Stimulated activated naive CD8-positive, alpha-beta T cell treated with anti-CD3 and anti-CD28 coated beads, Interleukin-15, Interleukin-2, amounts not matched to agents 100 ng/mL and 50 ng/mL, for 24 hours (primary cell): ENCODE measurements at regions not wholly inside any gene's neighbourhood (a gene's known extent, or its start where the extent isn't known, plus 50 kb on each side); places are given as distances from the start of the nearest gene placed in this dataset.

ENCODE experiments used
- H3K27ac Mint-ChIP-seq: one replicate; pipeline ENCODE4 v1.8.0; 2021; ENCODE audit warnings: mild to moderate bottlenecking, mixed read lengths
- H3K27me3 Mint-ChIP-seq: one replicate; pipeline ENCODE4 v1.8.0; 2021; ENCODE audit warnings: mixed read lengths
- H3K36me3 Mint-ChIP-seq: one replicate; pipeline ENCODE4 v1.8.0; 2021; ENCODE audit warnings: low read depth, mixed read lengths
- H3K4me1 Mint-ChIP-seq: one replicate; pipeline ENCODE4 v1.8.0; 2021; ENCODE audit warnings: low read depth, mixed read lengths
- H3K4me3 Mint-ChIP-seq: one replicate; pipeline ENCODE4 v1.8.0; 2021; ENCODE audit warnings: mild to moderate bottlenecking, mixed read lengths
- H3K9me3 Mint-ChIP-seq: one replicate; pipeline ENCODE4 v1.8.0; 2021; ENCODE audit warnings: mixed read lengths

GRCh38 chr2:145260674-145261073, 740.8 kb upstream of the ZEB2 start:
- H3K4me1 Mint-ChIP-seq = peaks cover 23% of the 10 kb centered on the region
- H3K9me3 Mint-ChIP-seq = no peaks in the 10 kb centered on the region
- no peaks in the 10 kb centered on the region for H3K36me3 Mint-ChIP-seq
- H3K27me3 Mint-ChIP-seq = peaks cover 52% of the 10 kb centered on the region
- H3K27ac Mint-ChIP-seq = no peak overlapping the region
- H3K4me3 Mint-ChIP-seq = no peak overlapping the region

- Mint-ChIP-seq H3K36me3 (no peaks in the 10 kb centered on the region), H3K4me3 (no peak overlapping the region), H3K9me3 (no peaks in the 10 kb centered on the region), H3K27me3 (peaks cover 56% of the 10 kb centered on the region), H3K27ac (peak overlapping the region; percentile 50), H3K4me1 (peaks cover 23% of the 10 kb centered on the region)
Observed at GRCh38 chr2:145260081-145260480, 740.2 kb upstream of the ZEB2 start.

GRCh38 chr2:145258903-145259579, 739.1 kb upstream of the ZEB2 start:
- H3K4me3 Mint-ChIP-seq = no peak overlapping the region

GRCh38 chr2:145257931-145258330, 738.0 kb upstream of the ZEB2 start:
- peaks cover 63% of the 10 kb centered on the region for H3K27me3 Mint-ChIP-seq
- H3K36me3 Mint-ChIP-seq = no peaks in the 10 kb centered on the region
- no peak overlapping the region for H3K4me3 Mint-ChIP-seq
- no peak overlapping the region for H3K27ac Mint-ChIP-seq
- H3K9me3 Mint-ChIP-seq = no peaks in the 10 kb centered on the region
- peaks cover 23% of the 10 kb centered on the region for H3K4me1 Mint-ChIP-seq

More at GRCh38 chr2:145258903-145259579, 739.1 kb upstream of the ZEB2 start:
- Mint-ChIP-seq H3K36me3 (no peaks in the 10 kb centered on the region), H3K27me3 (peaks cover 59% of the 10 kb centered on the region), H3K4me1 (peaks cover 23% of the 10 kb centered on the region), H3K9me3 (no peaks in the 10 kb centered on the region), H3K27ac (no peak overlapping the region)

GRCh38 chr2:145256551-145256950, 736.6 kb upstream of the ZEB2 start:
- Mint-ChIP-seq H3K4me1 (peaks cover 23% of the 10 kb centered on the region), H3K27me3 (peaks cover 62% of the 10 kb centered on the region), H3K36me3 (no peaks in the 10 kb centered on the region), H3K9me3 (no peaks in the 10 kb centered on the region), H3K4me3 (no peak overlapping the region), H3K27ac (no peak overlapping the region)

GRCh38 chr2:145254291-145254690, 734.4 kb upstream of the ZEB2 start:
- H3K4me3 Mint-ChIP-seq = no peak overlapping the region
- peaks cover 45% of the 10 kb centered on the region for H3K27me3 Mint-ChIP-seq
- no peaks in the 10 kb centered on the region for H3K9me3 Mint-ChIP-seq
- H3K36me3 Mint-ChIP-seq = no peaks in the 10 kb centered on the region
- no peak overlapping the region for H3K27ac Mint-ChIP-seq
- H3K4me1 Mint-ChIP-seq = peaks cover 8% of the 10 kb centered on the region

GRCh38 chr2:145253492-145253891, 733.6 kb upstream of the ZEB2 start:
- Mint-ChIP-seq H3K27ac (no peak overlapping the region), H3K27me3 (peaks cover 39% of the 10 kb centered on the region), H3K9me3 (no peaks in the 10 kb centered on the region), H3K36me3 (no peaks in the 10 kb centered on the region), H3K4me3 (no peak overlapping the region), H3K4me1 (no peaks in the 10 kb centered on the region)

- peaks cover 24% of the 10 kb centered on the region for H3K27me3 Mint-ChIP-seq
- H3K27ac Mint-ChIP-seq = no peak overlapping the region
- no peaks in the 10 kb centered on the region for H3K4me1 Mint-ChIP-seq
- no peaks in the 10 kb centered on the region for H3K36me3 Mint-ChIP-seq
- H3K4me3 Mint-ChIP-seq = no peak overlapping the region
- no peaks in the 10 kb centered on the region for H3K9me3 Mint-ChIP-seq
Observed at GRCh38 chr2:145245268-145245870, 725.5 kb upstream of the ZEB2 start.

GRCh38 chr2:145235312-145235711, 715.4 kb upstream of the ZEB2 start:
- Mint-ChIP-seq H3K4me1 (no peaks in the 10 kb centered on the region), H3K4me3 (no peak overlapping the region), H3K9me3 (no peaks in the 10 kb centered on the region), H3K36me3 (no peaks in the 10 kb centered on the region), H3K27me3 (peaks cover 3% of the 10 kb centered on the region), H3K27ac (no peak overlapping the region)

GRCh38 chr2:145230546-145230945, 710.6 kb upstream of the ZEB2 start:
- Mint-ChIP-seq H3K9me3 (no peaks in the 10 kb centered on the region), H3K27me3 (peaks cover 4% of the 10 kb centered on the region), H3K36me3 (no peaks in the 10 kb centered on the region), H3K4me1 (no peaks in the 10 kb centered on the region), H3K27ac (no peak overlapping the region), H3K4me3 (no peak overlapping the region)

GRCh38 chr2:145228506-145228905, 708.6 kb upstream of the ZEB2 start:
- H3K4me3 Mint-ChIP-seq = no peak overlapping the region
- H3K36me3 Mint-ChIP-seq = no peaks in the 10 kb centered on the region
- no peak overlapping the region for H3K27ac Mint-ChIP-seq
- H3K27me3 Mint-ChIP-seq = peaks cover 4% of the 10 kb centered on the region
- no peaks in the 10 kb centered on the region for H3K4me1 Mint-ChIP-seq
- H3K9me3 Mint-ChIP-seq = no peaks in the 10 kb centered on the region

- H3K36me3 Mint-ChIP-seq = no peaks in the 10 kb centered on the region
- no peaks in the 10 kb centered on the region for H3K9me3 Mint-ChIP-seq
- H3K4me3 Mint-ChIP-seq = no peak overlapping the region
- H3K27ac Mint-ChIP-seq = no peak overlapping the region
- H3K4me1 Mint-ChIP-seq = no peaks in the 10 kb centered on the region
- peaks cover 4% of the 10 kb centered on the region for H3K27me3 Mint-ChIP-seq
Observed at GRCh38 chr2:145226901-145227300, 707.0 kb upstream of the ZEB2 start.

- Mint-ChIP-seq H3K4me1 (no peaks in the 10 kb centered on the region), H3K4me3 (no peak overlapping the region), H3K9me3 (no peaks in the 10 kb centered on the region), H3K27ac (no peak overlapping the region), H3K36me3 (no peaks in the 10 kb centered on the region), H3K27me3 (no peaks in the 10 kb centered on the region)
Observed at GRCh38 chr2:145221516-145221915, 701.6 kb upstream of the ZEB2 start.

GRCh38 chr2:145221032-145221431, 701.1 kb upstream of the ZEB2 start:
- no peak overlapping the region for H3K4me3 Mint-ChIP-seq
- no peaks in the 10 kb centered on the region for H3K36me3 Mint-ChIP-seq
- H3K27me3 Mint-ChIP-seq = no peaks in the 10 kb centered on the region
- no peaks in the 10 kb centered on the region for H3K4me1 Mint-ChIP-seq
- H3K9me3 Mint-ChIP-seq = no peaks in the 10 kb centered on the region
- H3K27ac Mint-ChIP-seq = no peak overlapping the region

- Mint-ChIP-seq H3K9me3 (no peaks in the 10 kb centered on the region), H3K4me1 (no peaks in the 10 kb centered on the region), H3K27me3 (peaks cover 3% of the 10 kb centered on the region), H3K27ac (no peak overlapping the region), H3K4me3 (no peak overlapping the region), H3K36me3 (no peaks in the 10 kb centered on the region)
Observed at GRCh38 chr2:145220496-145220895, 700.6 kb upstream of the ZEB2 start.

GRCh38 chr2:145207884-145208283, 688.0 kb upstream of the ZEB2 start:
- no peak overlapping the region for H3K4me3 Mint-ChIP-seq
- H3K36me3 Mint-ChIP-seq = no peaks in the 10 kb centered on the region
- H3K27ac Mint-ChIP-seq = no peak overlapping the region
- H3K4me1 Mint-ChIP-seq = no peaks in the 10 kb centered on the region
- H3K27me3 Mint-ChIP-seq = peaks cover 8% of the 10 kb centered on the region
- H3K9me3 Mint-ChIP-seq = peaks cover 16% of the 10 kb centered on the region
